CD4-positive, alpha-beta T cell (primary cell): ENCODE measurements at regions not wholly inside any gene's neighbourhood (a gene's known extent, or its start where the extent isn't known, plus 50 kb on each side); places are given as distances from the start of the nearest gene placed in this dataset.

ENCODE experiments used
- ATAC-seq: fragments of 200-7000 bp; cut with Tn5 transposase; one replicate; pipeline ENCODE4 v1.10.0; 2022; ENCODE audit warnings: mild to moderate bottlenecking; ENCODE audit not compliant: poor library complexity
- CTCF ChIA-PET: fragments of 350-600 bp; sonication (Branson Sonifier 250); formaldehyde crosslinking; loops from one replicate; lab custom pipeline; 2021; ENCODE audit warnings: antibody characterized with exemption, inconsistent platforms; lab: Charles Lee
- POLR2A ChIA-PET: fragments of 350-600 bp; sonication (Branson Sonifier 250); formaldehyde crosslinking; loops from one replicate; lab custom pipeline; 2021; ENCODE audit warnings: antibody characterized with exemption, inconsistent platforms; lab: Charles Lee
- DNase-seq, 14 experiments: peaks; one replicate each; pipeline ENCODE4 v3.0.0-alpha.2; 2013 to 2020; ENCODE audit warnings: mixed read lengths in 2 of 14
- H3K27ac ChIP-seq, 2 donors: one replicate each; pipeline versions ENCODE4 v1.5.1 to v1.7.0; 2013; ENCODE audit warnings: low read length in 2 of 2, low read depth in 1 of 2, mild to moderate bottlenecking in 1 of 2
- H3K27me3 ChIP-seq, 2 experiments: 1 replicate in 1 of 2; 2 replicates in 1 of 2; pipeline versions ENCODE4 v1.6.1 to v1.7.0; 2013; ENCODE audit warnings: low read length in 2 of 2, control low read depth in 1 of 2, mild to moderate bottlenecking in 1 of 2, moderate library complexity in 1 of 2; ENCODE audit not compliant: insufficient read depth in 2 of 2, control insufficient read depth in 1 of 2
- H3K36me3 ChIP-seq: one replicate; pipeline ENCODE4 v1.6.1; 2013; ENCODE audit warnings: low read length, control low read depth; ENCODE audit not compliant: insufficient read depth
- H3K4me1 ChIP-seq: one replicate; pipeline ENCODE4 v1.6.1; 2013; ENCODE audit warnings: low read length, control low read depth; ENCODE audit not compliant: insufficient read depth
- H3K4me3 ChIP-seq: one replicate; pipeline ENCODE4 v1.5.1; 2013; ENCODE audit warnings: mild to moderate bottlenecking, low read length, moderate library complexity
- H3K9me3 ChIP-seq, 2 experiments: 1 replicate in 1 of 2; 2 replicates in 1 of 2; pipeline versions ENCODE4 v1.6.1 to v1.7.0; 2013; ENCODE audit warnings: low read length in 2 of 2, mild to moderate bottlenecking in 2 of 2, control low read depth in 1 of 2, moderate library complexity in 1 of 2; ENCODE audit not compliant: control insufficient read depth in 1 of 2, insufficient read depth in 1 of 2
- H3K27ac Mint-ChIP-seq: one replicate; pipeline ENCODE4 v1.8.0; 2020; ENCODE audit warnings: mixed read lengths
- H3K27me3 Mint-ChIP-seq: one replicate; pipeline ENCODE4 v1.8.0; 2021; ENCODE audit warnings: mixed read lengths
- H3K36me3 Mint-ChIP-seq: one replicate; pipeline ENCODE4 v1.8.0; 2021; ENCODE audit warnings: low read depth, mixed read lengths
- H3K4me1 Mint-ChIP-seq: one replicate; pipeline ENCODE4 v1.8.0; 2021; ENCODE audit warnings: low read depth, mixed read lengths
- H3K4me3 Mint-ChIP-seq: one replicate; pipeline ENCODE4 v1.8.0; 2020; ENCODE audit warnings: mild to moderate bottlenecking, mixed read lengths
- H3K9me3 Mint-ChIP-seq: one replicate; pipeline ENCODE4 v1.8.0; 2020; ENCODE audit warnings: mixed read lengths
- CTCF ChIP-seq: fragments of 200-600 bp; IDR thresholded peaks from one replicate; pipeline ENCODE4 v1.8.0; 2022; ENCODE audit warnings: antibody characterized with exemption, mild to moderate bottlenecking
- intact Hi-C, 2 experiments: fragments of 100-400 bp; cut with DNase I in 1 of 2; cut with micrococcal nuclease in 1 of 2; formaldehyde crosslinking; loops; one replicate each; pipeline versions ENCODE4 v1.15.1 to v1.9.0; 2023 to 2025; cut with DNase I, micrococcal nuclease

DNA sequence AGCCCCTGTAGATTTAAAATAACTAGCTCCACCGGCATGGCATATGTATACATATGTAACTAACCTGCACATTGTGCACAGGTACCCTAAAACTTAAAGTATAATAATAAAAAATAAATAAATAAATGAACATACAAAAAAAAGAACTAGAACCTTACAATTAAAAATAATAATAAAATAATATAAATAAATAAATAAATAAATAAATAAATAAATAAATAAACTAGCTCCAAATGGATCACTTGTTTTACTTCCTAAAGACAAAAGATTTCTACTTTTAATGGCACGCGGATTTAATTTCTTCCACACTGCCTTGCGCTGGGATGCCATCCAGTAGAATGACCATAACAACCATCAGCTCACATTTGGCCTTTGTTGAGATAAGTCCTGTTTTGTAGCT lies 141.0 kb upstream of the NRSN1 start:
- H3K27me3 Mint-ChIP-seq: no peaks in the 10 kb centered on the region
- Histone ChIP-seq H3K9me3 (no peaks in the 10 kb centered on the region), H3K4me1 (no peaks in the 10 kb centered on the region), H3K27ac (no peak overlapping the region), H3K36me3 (no peaks in the 10 kb centered on the region), H3K27me3 (no peaks in the 10 kb centered on the region), H3K4me3 (no peak overlapping the region)
- no peak overlapping the region for H3K27ac Mint-ChIP-seq
- no peaks in the 10 kb centered on the region for H3K4me1 Mint-ChIP-seq
- DNase-seq (no peak), ATAC-seq (no peak)
- POLR2A ChIA-PET: no interaction called here
- no peak for TF ChIP-seq CTCF
- CTCF ChIA-PET: no interaction called here
- H3K4me3 Mint-ChIP-seq: no peak overlapping the region
- H3K36me3 Mint-ChIP-seq: no peaks in the 10 kb centered on the region
- no peaks in the 10 kb centered on the region for H3K9me3 Mint-ChIP-seq
- intact Hi-C loops: no loop called here

DNA sequence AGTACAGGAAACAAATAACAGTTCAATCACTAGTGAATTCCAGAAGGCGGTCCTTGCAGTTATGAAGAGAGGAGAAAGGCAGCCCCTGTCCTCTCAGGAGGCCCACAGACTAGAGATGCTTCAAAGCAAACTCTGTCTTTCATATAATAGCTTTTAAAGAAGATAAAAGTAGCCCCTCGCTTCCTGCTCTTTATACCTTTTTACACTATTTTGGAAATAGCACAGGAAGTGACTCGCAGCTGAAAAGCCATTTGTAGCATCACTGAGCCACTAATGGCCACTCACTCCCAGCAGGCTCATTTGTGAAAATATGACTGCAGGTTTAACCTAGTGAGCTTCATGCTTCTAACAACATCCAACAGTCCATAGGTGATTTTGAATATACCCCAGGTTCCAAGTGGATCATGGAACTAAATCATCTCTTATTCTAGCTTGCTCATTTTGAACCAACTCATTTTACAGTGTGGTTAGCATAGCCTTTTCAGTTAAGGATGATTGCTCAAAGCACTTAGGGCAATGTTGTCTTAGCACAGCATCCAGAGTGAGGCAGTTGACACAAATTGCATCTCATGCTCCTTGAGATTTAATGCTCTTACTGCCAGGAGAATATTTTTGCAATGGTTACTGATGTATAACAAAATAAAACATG lies 136.0 kb upstream of the NRSN1 start:
- no peak for ATAC-seq

DNA sequence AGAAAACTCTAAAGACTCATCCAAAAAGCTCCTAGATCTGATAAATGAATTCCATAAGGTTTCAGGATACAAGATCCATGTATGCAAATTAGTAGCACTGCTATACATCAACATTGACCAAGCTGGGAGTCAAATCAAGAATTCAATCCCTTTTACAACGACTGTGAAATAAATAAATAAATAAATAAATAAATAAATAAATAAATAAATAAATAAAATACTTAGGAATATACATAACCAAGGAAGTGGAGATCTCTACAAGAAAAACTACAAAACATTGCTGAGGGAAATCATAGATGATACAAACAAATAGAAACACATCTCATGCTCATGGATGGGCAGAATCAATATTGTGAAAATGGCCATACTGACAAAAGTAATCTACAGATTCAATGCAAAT lies 132.0 kb upstream of the NRSN1 start:
- POLR2A ChIA-PET: no interaction called here
- no peak for TF ChIP-seq CTCF
- H3K9me3 ChIP-seq: no peaks in the 10 kb centered on the region
- no peak overlapping the region for H3K27ac Mint-ChIP-seq
- H3K9me3 Mint-ChIP-seq: peaks cover 6% of the 10 kb centered on the region
- H3K36me3 ChIP-seq: no peaks in the 10 kb centered on the region
- DNase-seq (no peak), ATAC-seq (no peak)
- H3K4me1 ChIP-seq: no peaks in the 10 kb centered on the region
- no peak overlapping the region for H3K4me3 Mint-ChIP-seq
- CTCF ChIA-PET: no interaction called here
- H3K4me3 ChIP-seq: no peak overlapping the region
- H3K27me3 ChIP-seq: no peaks in the 10 kb centered on the region
- H3K27ac ChIP-seq: no peak overlapping the region
- H3K4me1 Mint-ChIP-seq: no peaks in the 10 kb centered on the region
- H3K27me3 Mint-ChIP-seq: no peaks in the 10 kb centered on the region
- no peaks in the 10 kb centered on the region for H3K36me3 Mint-ChIP-seq
- intact Hi-C loops: no loop called here

More for the DNA sequence above, 136.0 kb upstream of the NRSN1 start:
- no peaks in the 10 kb centered on the region for H3K36me3 Mint-ChIP-seq
- H3K36me3 ChIP-seq: no peaks in the 10 kb centered on the region
- H3K27ac ChIP-seq: no peak overlapping the region
- peaks cover 4% of the 10 kb centered on the region for H3K9me3 Mint-ChIP-seq
- no peaks in the 10 kb centered on the region for H3K4me1 ChIP-seq
- no peak overlapping the region for H3K4me3 ChIP-seq
- no peaks in the 10 kb centered on the region for H3K4me1 Mint-ChIP-seq
- intact Hi-C loops: no loop called here
- DNase-seq: no peak
- no peak overlapping the region for H3K27ac Mint-ChIP-seq
- CTCF ChIA-PET: no interaction called here
- H3K27me3 Mint-ChIP-seq: no peaks in the 10 kb centered on the region
- no peak for TF ChIP-seq CTCF
- no peak overlapping the region for H3K4me3 Mint-ChIP-seq
- H3K27me3 ChIP-seq: no peaks in the 10 kb centered on the region
- H3K9me3 ChIP-seq: no peaks in the 10 kb centered on the region
- POLR2A ChIA-PET: no interaction called here
